Ishikawa (cell line): ENCODE measurements at regions not wholly inside any gene's neighbourhood (a gene's known extent, or its start where the extent isn't known, plus 50 kb on each side); places are given as distances from the start of the nearest gene placed in this dataset.

ENCODE experiments used
- CEBPB ChIP-seq: IDR thresholded peaks from 2 replicates; pipeline ENCODE4 v1.6.1; 2012
- CREB1 ChIP-seq: IDR thresholded peaks from 2 replicates; pipeline ENCODE4 v1.6.1; 2012; ENCODE audit warnings: low read depth
- EGR1 ChIP-seq: IDR thresholded peaks from 2 replicates; pipeline ENCODE4 v1.6.1; 2012
- EP300 ChIP-seq: IDR thresholded peaks from 2 replicates; pipeline ENCODE4 v1.6.1; 2012; ENCODE audit warnings: borderline replicate concordance
- FOXM1 ChIP-seq: IDR thresholded peaks from 2 replicates; pipeline ENCODE4 v1.6.1; 2012; ENCODE audit warnings: low read depth, borderline replicate concordance
- MAX ChIP-seq: IDR thresholded peaks from 2 replicates; pipeline ENCODE4 v1.6.1; 2012
- NFIC ChIP-seq: IDR thresholded peaks from 2 replicates; pipeline ENCODE4 v1.6.1; 2012
- RAD21 ChIP-seq: IDR thresholded peaks from 2 replicates; pipeline ENCODE4 v1.6.1; 2012; ENCODE audit warnings: low read depth
- REST ChIP-seq: IDR thresholded peaks from 2 replicates; pipeline ENCODE4 v1.6.1; 2012; ENCODE audit warnings: low read depth, mild to moderate bottlenecking
- TAF1 ChIP-seq: IDR thresholded peaks from 2 replicates; pipeline ENCODE4 v1.6.1; 2012; ENCODE audit warnings: low read depth, mild to moderate bottlenecking
- TCF12 ChIP-seq: IDR thresholded peaks from 2 replicates; pipeline ENCODE4 v1.6.1; 2012; ENCODE audit warnings: low read depth
- TEAD4 ChIP-seq: IDR thresholded peaks from 2 replicates; pipeline ENCODE4 v1.6.1; 2012
- USF1 ChIP-seq: IDR thresholded peaks from 2 replicates; pipeline ENCODE4 v1.6.1; 2012
- YY1 ChIP-seq: IDR thresholded peaks from 2 replicates; pipeline ENCODE4 v1.6.1; 2012; ENCODE audit warnings: low read depth
- ZBTB7A ChIP-seq: IDR thresholded peaks from 2 replicates; pipeline ENCODE4 v1.6.1; 2012; ENCODE audit warnings: low read depth

GRCh38 chr2:17460371-17461086 is 57.7 kb downstream of the RAD51AP2 start:
- no peak for TF ChIP-seq TAF1
- TF ChIP-seq MAX, result no peak
- no peak for TF ChIP-seq TEAD4
- TF ChIP-seq RAD21, result no peak
- no peak for TF ChIP-seq EGR1
- TF ChIP-seq TCF12, result no peak
- no peak for TF ChIP-seq CEBPB
- no peak for TF ChIP-seq ZBTB7A
- no peak for TF ChIP-seq USF1

- TF ChIP-seq REST (no peak), MAX (no peak), TCF12 (no peak)
Measured at GRCh38 chr2:17455343-17455742, 62.9 kb downstream of the RAD51AP2 start.

- TF ChIP-seq MAX, result no peak
- no peak for TF ChIP-seq TAF1
- TF ChIP-seq TCF12, result no peak
- no peak for TF ChIP-seq NFIC
- TF ChIP-seq EGR1, result no peak
- no peak for TF ChIP-seq ZBTB7A
- no peak for TF ChIP-seq REST
- TF ChIP-seq RAD21, result no peak
- TF ChIP-seq YY1, result no peak
- TF ChIP-seq TEAD4, result no peak
Measured at GRCh38 chr2:17445744-17446143, 72.5 kb downstream of the RAD51AP2 start.

- TF ChIP-seq NFIC (no peak), TCF12 (no peak), EP300 (no peak), CEBPB (no peak), TEAD4 (no peak), REST (no peak), MAX (no peak), CREB1 (no peak), RAD21 (no peak), FOXM1 (no peak), EGR1 (no peak), YY1 (no peak), USF1 (no peak), TAF1 (no peak), ZBTB7A (no peak)
Measured at GRCh38 chr2:17442334-17442733, 75.9 kb downstream of the RAD51AP2 start.

GRCh38 chr2:17441790-17442189 is 76.5 kb downstream of the RAD51AP2 start:
- TF ChIP-seq YY1 (no peak), TCF12 (no peak), MAX (no peak), REST (no peak), TAF1 (no peak), FOXM1 (no peak)
